H1 (cell line): ENCODE measurements at regions not wholly inside any gene's neighbourhood (a gene's known extent, or its start where the extent isn't known, plus 50 kb on each side); places are given as distances from the start of the nearest gene placed in this dataset.

Experiments used
- CTCF ChIA-PET: fragments of 300-600 bp; sonication (Branson Sonifier 250); formaldehyde crosslinking; loops from one replicate; lab custom pipeline; 2021; ENCODE audit not compliant: partially characterized antibody; lab: Charles Lee
- POLR2A ChIA-PET: fragments of 300-600 bp; sonication (Branson Sonifier 250); formaldehyde crosslinking; loops from one replicate; lab custom pipeline; 2021; ENCODE audit warnings: inconsistent platforms; ENCODE audit not compliant: partially characterized antibody; lab: Charles Lee
- DNase-seq, 2 experiments: peaks; one replicate each; pipeline versions ENCODE4 v3.0.0 to v3.0.0-alpha.2; 2010 to 2022; ENCODE audit warnings: low spot score in 2 of 2, low read depth in 1 of 2, mixed read lengths in 1 of 2
- FAIRE-seq: peaks from 2 replicates; lab custom pipeline; 2011; peaks lifted over from hg19 to GRCh38; lab: Jason Lieb, UNC
- H2AFZ ChIP-seq: 2 replicates; pipeline ENCODE4 v1.8.1; 2012; ENCODE audit warnings: low read length, inconsistent platforms
- H2AK5ac ChIP-seq: 2 replicates; pipeline ENCODE4 v1.6.1; 2013; ENCODE audit warnings: low read depth, low read length
- H2BK120ac ChIP-seq: replicated peaks from 2 replicates; pipeline ENCODE3; 2013; ENCODE audit warnings: low read depth, low read length, inconsistent platforms
- H2BK12ac ChIP-seq: 2 replicates; pipeline ENCODE4 v1.6.1; 2013; ENCODE audit warnings: low read depth, low read length
- H2BK15ac ChIP-seq: 2 replicates; pipeline ENCODE4 v1.6.1; 2013; ENCODE audit warnings: low read length
- H2BK20ac ChIP-seq: 2 replicates; pipeline ENCODE4 v1.6.1; 2013; ENCODE audit warnings: low read length
- H2BK5ac ChIP-seq: 2 replicates; pipeline ENCODE4 v1.6.1; 2013; ENCODE audit warnings: low read depth, low read length
- H3K14ac ChIP-seq: 2 replicates; pipeline ENCODE4 v1.6.1; 2013; ENCODE audit warnings: inconsistent platforms; ENCODE audit not compliant: insufficient read length
- H3K18ac ChIP-seq: 2 replicates; pipeline ENCODE4 v1.6.1; 2013; ENCODE audit warnings: low read length; ENCODE audit errors: extremely low read depth
- H3K23ac ChIP-seq: 2 replicates; pipeline ENCODE4 v1.6.1; 2013; ENCODE audit warnings: inconsistent platforms; ENCODE audit not compliant: insufficient read length
- H3K23me2 ChIP-seq: 2 replicates; pipeline ENCODE4 v1.6.1; 2013; ENCODE audit warnings: low read depth, low read length
- H3K27ac ChIP-seq: 2 replicates; pipeline ENCODE4 v1.6.1; 2011; ENCODE audit warnings: low read depth, low read length, inconsistent platforms
- H3K27me3 ChIP-seq, 4 experiments: replicated peaks in 1 of 4; 1 replicate in 1 of 4; 2 replicates in 3 of 4; pipeline versions ENCODE4 v1.6.1 to v1.8.1; 2011 to 2013; ENCODE audit warnings: low read length in 3 of 4, mild to moderate bottlenecking in 3 of 4, inconsistent platforms in 2 of 4, mixed read lengths in 2 of 4, moderate library complexity in 1 of 4; ENCODE audit not compliant: control insufficient read depth in 3 of 4, insufficient read depth in 3 of 4; ENCODE audit errors: extremely low read depth in 1 of 4
- H3K36me3 ChIP-seq, 4 experiments: 2 replicates each; pipeline versions ENCODE4 v1.6.1 to v1.8.1; 2011 to 2013; ENCODE audit warnings: mild to moderate bottlenecking in 4 of 4, low read length in 3 of 4, moderate library complexity in 2 of 4, control low read depth in 1 of 4, inconsistent platforms in 1 of 4; ENCODE audit not compliant: insufficient read depth in 4 of 4, control insufficient read depth in 2 of 4
- H3K4ac ChIP-seq: replicated peaks from 2 replicates; pipeline ENCODE3; 2013; ENCODE audit warnings: low read length, low read depth, mixed read lengths, inconsistent platforms; ENCODE audit not compliant: insufficient read length
- H3K4me1 ChIP-seq, 4 experiments: replicated peaks in 1 of 4; 1 replicate in 1 of 4; 2 replicates in 3 of 4; pipeline versions ENCODE4 v1.6.1 to v1.8.1; 2011 to 2013; ENCODE audit warnings: low read length in 3 of 4, inconsistent platforms in 2 of 4, mixed read lengths in 1 of 4; ENCODE audit not compliant: insufficient read depth in 4 of 4, control insufficient read depth in 3 of 4
- H3K4me2 ChIP-seq, 2 experiments: 2 replicates each; pipeline versions ENCODE4 v1.6.1 to v1.8.1; 2011 to 2013; ENCODE audit warnings: low read depth in 2 of 2, low read length in 2 of 2, control low read depth in 1 of 2, inconsistent platforms in 1 of 2, mild to moderate bottlenecking in 1 of 2; ENCODE audit not compliant: insufficient read depth in 1 of 2
- H3K4me3 ChIP-seq, 4 experiments: fragments of 200-600, 300-600 bp in 1 of 4; sonication (generic), shearing (Covaris generic), sonication (Bioruptor Twin) in 1 of 4; 2 replicates each; pipeline versions ENCODE4 v1.5.1 to v1.8.1; 2011 to 2016; ENCODE audit warnings: low read length in 4 of 4, low read depth in 3 of 4, control low read depth in 2 of 4, inconsistent platforms in 2 of 4, mild to moderate bottlenecking in 2 of 4, mixed read lengths in 1 of 4, moderate library complexity in 1 of 4; ENCODE audit not compliant: insufficient read depth in 2 of 4; ENCODE audit errors: extremely low read depth in 1 of 4
- H3K56ac ChIP-seq: replicated peaks from 2 replicates; pipeline ENCODE3; 2013; ENCODE audit warnings: low read depth, mild to moderate bottlenecking, mixed read lengths, low read length, inconsistent platforms; ENCODE audit not compliant: insufficient read length
- H3K79me1 ChIP-seq: 2 replicates; pipeline ENCODE4 v1.6.1; 2013; ENCODE audit warnings: low read depth, low read length, control low read depth
- H3K79me2 ChIP-seq, 2 experiments: 2 replicates each; pipeline versions ENCODE4 v1.6.1 to v1.8.1; 2012 to 2013; ENCODE audit warnings: low read length in 2 of 2, mild to moderate bottlenecking in 2 of 2, inconsistent platforms in 1 of 2; ENCODE audit not compliant: insufficient read depth in 2 of 2, control insufficient read depth in 1 of 2
- H3K9ac ChIP-seq, 4 experiments: replicated peaks in 1 of 4; 1 replicate in 1 of 4; 2 replicates in 3 of 4; pipeline versions ENCODE4 v1.6.1 to v1.8.1; 2011 to 2013; ENCODE audit warnings: low read depth in 3 of 4, low read length in 3 of 4, control low read depth in 2 of 4, mild to moderate bottlenecking in 2 of 4, moderate library complexity in 2 of 4, inconsistent platforms in 1 of 4; ENCODE audit errors: extremely low read depth in 1 of 4
- H3K9me3 ChIP-seq, 2 experiments: 2 replicates each; pipeline versions ENCODE4 v1.6.1 to v1.8.1; 2012 to 2013; ENCODE audit warnings: mild to moderate bottlenecking in 2 of 2, moderate library complexity in 2 of 2, control low read depth in 1 of 2, inconsistent platforms in 1 of 2, low read depth in 1 of 2, low read length in 1 of 2, mixed read lengths in 1 of 2; ENCODE audit not compliant: insufficient read depth in 2 of 2
- H4K20me1 ChIP-seq, 2 experiments: replicated peaks in 1 of 2; 2 replicates each; pipeline versions ENCODE3 to v1.8.1; 2011 to 2013; ENCODE audit warnings: inconsistent platforms in 2 of 2, low read length in 2 of 2, mild to moderate bottlenecking in 1 of 2; ENCODE audit not compliant: insufficient read depth in 2 of 2, control insufficient read depth in 1 of 2
- H4K5ac ChIP-seq: 2 replicates; pipeline ENCODE4 v1.6.1; 2013; ENCODE audit warnings: low read length, low read depth, mixed read lengths, inconsistent platforms; ENCODE audit not compliant: insufficient read length
- H4K8ac ChIP-seq: 2 replicates; pipeline ENCODE4 v1.8.0; 2013; ENCODE audit warnings: mild to moderate bottlenecking, moderate library complexity, low read length, inconsistent platforms; ENCODE audit not compliant: insufficient read depth; ENCODE audit errors: extremely low read depth
- H4K91ac ChIP-seq: replicated peaks from 2 replicates; pipeline ENCODE3; 2013; ENCODE audit warnings: low read length, mixed read lengths, inconsistent platforms; ENCODE audit not compliant: insufficient read length
- BRCA1 ChIP-seq: IDR thresholded peaks from 2 replicates; pipeline ENCODE4 v1.6.1; 2012; ENCODE audit warnings: low read depth, low read length, improper control_type of control experiment
- EP300 ChIP-seq, 2 experiments: IDR thresholded peaks; 1 replicate in 1 of 2; 2 replicates in 1 of 2; pipeline ENCODE4 v1.6.1; 2011 to 2012; ENCODE audit warnings: low read depth in 2 of 2, low read length in 2 of 2, mild to moderate bottlenecking in 2 of 2, borderline replicate concordance in 1 of 2, inconsistent platforms in 1 of 2, moderate library complexity in 1 of 2
- SIN3A ChIP-seq, 2 experiments: IDR thresholded peaks in 1 of 2; conservative IDR thresholded peaks in 1 of 2; 2 replicates each; pipeline ENCODE4 v1.6.1; 2011 to 2012; ENCODE audit warnings: low read length in 2 of 2, improper control_type of control experiment in 1 of 2, low read depth in 1 of 2, mild to moderate bottlenecking in 1 of 2
- TBP ChIP-seq: IDR thresholded peaks from 2 replicates; pipeline ENCODE4 v1.6.1; 2011; ENCODE audit warnings: low read depth, low read length, improper control_type of control experiment
- WGBS, 2 experiments: shearing (Covaris generic) in 1 of 2; methylation state at CpG; one replicate each; pipeline versions ENCODE4 v1.1.6 to v1.1.7; 2013 to 2015; ENCODE audit warnings: low lambda C conversion rate in 2 of 2, mixed read lengths in 2 of 2, inconsistent platforms in 1 of 2, low coverage in 1 of 2, missing lambda C conversion rate in 1 of 2; ENCODE audit not compliant: insufficient replicate concordance in 2 of 2, insufficient coverage in 1 of 2, insufficient read length in 1 of 2; ENCODE audit errors: extremely low coverage in 1 of 2, missing lambda C conversion rate in 1 of 2; 5-methylcytosine and 5-hydroxymethylcytosine counted together

GRCh38 chr7:15886626-15887025, 200.1 kb upstream of the MEOX2 start:
- H3K9me3 ChIP-seq, result 0 out of 4 replicates have a peak, but pooled peaks cover 0 to 3% of the 10 kb centered on the region in 2 experiments
- no peaks in the 10 kb centered on the region for H3K79me2 ChIP-seq
- no peaks in the 10 kb centered on the region for H3K4me1 ChIP-seq
- H3K23ac ChIP-seq, result no peak overlapping the region
- no peak overlapping the region for H3K4me3 ChIP-seq
- H2BK120ac ChIP-seq, result no peak overlapping the region
- TF ChIP-seq BRCA1 (no peak), SIN3A (conservative IDR thresholded peaks at IDR 0.05 in 1 of 2, IDR thresholded peaks at IDR 0.05 in 1 of 2; ENCODE audit: low read depth in 1 of 2, low read length in 2 of 2) (no peak), EP300 (IDR thresholded peaks at IDR 0.05; ENCODE audit: borderline replicate concordance in 1 of 2, low read depth in 2 of 2, low read length in 2 of 2) (no peak), TBP (no peak)
- no peak overlapping the region for H3K56ac ChIP-seq
- H3K79me1 ChIP-seq, result no peaks in the 10 kb centered on the region
- no peak overlapping the region for H3K18ac ChIP-seq
- no peak overlapping the region for H4K5ac ChIP-seq
- H2BK5ac ChIP-seq, result no peak overlapping the region
- H2BK20ac ChIP-seq, result no peak overlapping the region
- FAIRE-seq, result no peak
- no peak overlapping the region for H2AFZ ChIP-seq
- CTCF ChIA-PET, result no interaction called here
- no peak for DNase-seq
- no peaks in the 10 kb centered on the region for H3K36me3 ChIP-seq
- H3K27me3 ChIP-seq, result no peaks in the 10 kb centered on the region
- POLR2A ChIA-PET, result no interaction called here
- H3K4ac ChIP-seq, result no peak overlapping the region
- no peaks in the 10 kb centered on the region for H4K20me1 ChIP-seq
- H4K8ac ChIP-seq, result no peak overlapping the region
- H3K4me2 ChIP-seq, result no peak overlapping the region
- H3K14ac ChIP-seq, result no peak overlapping the region
- no peak overlapping the region for H2BK15ac ChIP-seq
- no peak overlapping the region for H3K9ac ChIP-seq
- H3K23me2 ChIP-seq, result no peaks in the 10 kb centered on the region
- no peak overlapping the region for H4K91ac ChIP-seq
- H2AK5ac ChIP-seq, result no peak overlapping the region
- H2BK12ac ChIP-seq, result no peak overlapping the region
- H3K27ac ChIP-seq, result no peak overlapping the region
- 100% methylated on average over 1 of the region's 1 CpG; no CpG with 5 or more reads in 1 of the 2 experiments for WGBS, 2 experiments
